ENCODE measurements at regions not wholly inside any gene's neighbourhood (a gene's known extent, or its start where the extent isn't known, plus 50 kb on each side); places are given as distances from the start of the nearest gene placed in this dataset.

DNA sequence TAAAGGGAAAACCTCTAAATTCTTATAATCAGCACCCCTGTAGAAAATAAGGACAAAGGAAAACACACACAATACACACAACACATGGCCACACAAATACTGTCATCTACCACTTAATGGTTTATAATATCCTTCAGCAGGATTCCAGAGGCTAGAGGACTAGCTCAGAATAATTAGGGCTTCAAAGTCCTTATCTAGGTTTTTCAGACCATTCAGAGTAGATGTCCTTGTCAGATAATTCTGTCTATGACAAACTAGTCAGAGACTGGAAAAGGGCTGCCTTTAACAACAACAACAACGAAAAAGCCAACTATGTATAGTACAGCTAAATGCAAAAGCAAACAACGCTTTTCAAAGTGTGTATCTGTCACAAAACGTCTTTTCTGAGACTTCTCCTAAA is 456.5 kb upstream of the CNTN5 start:
- no peak for FAIRE-seq
- no peak for DNase-seq (ENCODE audit: extremely low spot score, insufficient read length, low read depth)

DNA sequence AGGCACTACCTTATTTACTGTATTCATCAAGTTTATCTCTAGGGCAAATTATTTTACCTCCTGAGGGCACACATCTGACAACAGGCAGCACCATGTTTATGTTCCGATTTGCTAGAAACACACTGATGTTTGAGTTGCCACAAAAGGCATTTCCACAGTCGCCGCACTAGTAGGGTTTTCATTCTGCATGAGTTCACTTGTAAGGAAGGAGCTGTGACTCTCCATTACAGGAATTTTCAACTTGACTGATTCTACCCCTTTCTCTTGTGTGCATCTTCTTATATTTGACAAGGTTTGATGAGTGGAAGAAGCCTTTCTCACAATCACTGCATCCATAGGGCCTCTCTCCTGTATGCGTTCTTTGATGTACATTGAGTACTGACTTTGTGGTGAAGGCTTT is 455.9 kb upstream of the CNTN5 start:
- DNase-seq (ENCODE audit: extremely low spot score, insufficient read length, low read depth) (no peak), FAIRE-seq (no peak)

DNA sequence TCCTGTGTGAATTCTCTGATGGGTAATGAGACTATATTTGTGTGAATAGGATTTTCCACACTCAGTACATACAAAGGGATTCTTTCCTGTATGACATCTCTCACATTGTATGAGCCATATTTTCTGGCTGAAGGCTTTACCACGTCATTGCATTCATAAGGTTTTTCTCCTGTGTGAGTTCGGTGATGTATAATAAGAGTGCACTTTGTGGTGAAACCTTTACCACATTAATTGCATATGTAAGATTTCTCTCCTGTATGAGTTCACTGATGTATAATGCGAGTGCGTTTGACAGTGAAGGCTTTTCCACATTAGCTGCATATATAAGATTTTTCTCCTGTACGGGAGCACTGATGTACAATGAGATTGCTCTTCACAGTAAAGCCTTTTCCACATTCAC is 455.4 kb upstream of the CNTN5 start:
- FAIRE-seq, result no peak
- DNase-seq (ENCODE audit: extremely low spot score, insufficient read length, low read depth), result no peak

DNA sequence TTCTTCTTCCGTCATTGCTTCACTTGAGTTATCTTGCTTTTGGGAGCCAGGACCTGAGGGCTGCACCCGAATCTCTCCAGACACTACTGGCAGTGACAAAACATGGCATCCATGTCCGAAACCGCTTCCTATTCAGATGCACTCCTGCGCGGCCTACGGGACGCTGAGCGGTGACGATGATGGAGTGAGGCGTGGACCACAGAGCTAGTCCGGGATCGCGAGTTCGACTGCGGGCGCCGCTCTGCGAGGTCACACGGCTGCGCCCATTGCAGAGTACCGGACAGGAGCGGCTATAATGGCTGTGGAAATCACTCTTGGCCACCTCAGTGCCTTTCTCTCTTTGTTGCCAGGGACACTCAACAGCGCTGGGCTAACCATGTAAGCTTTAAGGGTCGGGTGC is 453.8 kb upstream of the CNTN5 start:
- DNase-seq (ENCODE audit: extremely low spot score, insufficient read length, low read depth) (no peak), FAIRE-seq (no peak)

GRCh38 chr11:98568013-98568412 is 452.7 kb upstream of the CNTN5 start:
- no peak for DNase-seq (ENCODE audit: extremely low spot score, insufficient read length, low read depth)
- no peak for FAIRE-seq

DNA sequence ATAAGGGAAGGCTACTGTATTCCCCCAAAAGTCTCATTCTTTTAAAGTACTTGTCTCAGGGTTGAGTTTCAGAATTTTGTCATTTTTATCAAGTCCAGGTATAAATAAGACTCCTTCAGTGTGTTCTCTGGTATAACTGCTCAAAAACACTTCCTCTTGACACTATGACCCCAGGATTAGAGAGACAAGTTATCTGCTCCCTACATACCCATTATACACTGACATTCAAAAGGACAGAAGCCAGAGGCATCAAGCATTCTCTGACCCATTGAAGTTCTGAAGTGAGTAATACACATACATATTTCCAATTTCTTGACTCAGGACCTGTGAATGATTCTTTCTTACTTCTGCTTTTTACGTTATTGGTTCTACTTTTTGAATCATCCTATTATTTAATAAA is 447.8 kb upstream of the CNTN5 start:
- DNase-seq (ENCODE audit: extremely low spot score, insufficient read length, low read depth) (no peak), FAIRE-seq (no peak)

- no peak for DNase-seq (ENCODE audit: extremely low spot score, insufficient read length, low read depth)
- FAIRE-seq, result no peak
These were observed 432.9 kb upstream of the CNTN5 start for GRCh38 chr11:98587884-98588283.

DNA sequence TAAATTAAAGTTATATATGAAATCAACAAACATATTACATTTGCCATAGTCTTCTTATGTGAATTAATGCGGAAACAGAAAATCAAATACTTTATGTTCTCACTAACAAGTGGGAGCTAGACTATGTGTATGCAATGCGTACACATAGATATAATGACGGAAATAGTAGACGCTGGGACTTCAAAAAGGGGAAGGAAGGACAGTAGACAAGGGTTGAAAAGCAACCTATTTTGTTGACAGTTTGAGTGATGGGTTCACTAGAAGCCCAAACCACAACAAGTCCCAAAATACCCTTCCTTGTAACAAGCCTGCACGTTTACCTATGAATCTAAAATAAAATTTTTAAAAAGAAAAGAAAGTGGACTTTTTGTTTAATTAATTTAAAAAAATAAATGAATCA is 430.8 kb upstream of the CNTN5 start:
- DNase-seq (ENCODE audit: extremely low spot score, insufficient read length, low read depth) (no peak), FAIRE-seq (no peak)

DNA sequence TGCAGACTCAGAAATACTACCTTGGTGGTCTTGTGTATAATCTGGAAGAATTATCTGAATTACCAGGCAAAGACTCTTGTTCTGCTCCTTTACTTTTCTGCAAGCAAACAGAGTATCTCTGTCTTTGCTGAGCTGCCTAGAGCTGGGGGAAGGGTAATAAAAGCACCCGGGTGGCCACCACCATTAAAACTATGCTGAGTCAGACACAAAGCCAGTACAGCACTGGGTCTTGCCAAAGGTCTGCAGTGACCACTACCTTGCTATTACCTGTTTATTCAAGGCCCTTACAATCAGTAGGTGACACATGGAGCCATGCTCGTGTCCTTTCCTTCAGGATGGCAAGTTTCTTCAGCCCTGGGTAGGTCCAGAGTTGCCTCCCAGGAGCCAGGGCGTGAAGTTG is 420.6 kb upstream of the CNTN5 start:
- FAIRE-seq (no peak), DNase-seq (ENCODE audit: extremely low spot score, insufficient read length, low read depth) (no peak)

DNA sequence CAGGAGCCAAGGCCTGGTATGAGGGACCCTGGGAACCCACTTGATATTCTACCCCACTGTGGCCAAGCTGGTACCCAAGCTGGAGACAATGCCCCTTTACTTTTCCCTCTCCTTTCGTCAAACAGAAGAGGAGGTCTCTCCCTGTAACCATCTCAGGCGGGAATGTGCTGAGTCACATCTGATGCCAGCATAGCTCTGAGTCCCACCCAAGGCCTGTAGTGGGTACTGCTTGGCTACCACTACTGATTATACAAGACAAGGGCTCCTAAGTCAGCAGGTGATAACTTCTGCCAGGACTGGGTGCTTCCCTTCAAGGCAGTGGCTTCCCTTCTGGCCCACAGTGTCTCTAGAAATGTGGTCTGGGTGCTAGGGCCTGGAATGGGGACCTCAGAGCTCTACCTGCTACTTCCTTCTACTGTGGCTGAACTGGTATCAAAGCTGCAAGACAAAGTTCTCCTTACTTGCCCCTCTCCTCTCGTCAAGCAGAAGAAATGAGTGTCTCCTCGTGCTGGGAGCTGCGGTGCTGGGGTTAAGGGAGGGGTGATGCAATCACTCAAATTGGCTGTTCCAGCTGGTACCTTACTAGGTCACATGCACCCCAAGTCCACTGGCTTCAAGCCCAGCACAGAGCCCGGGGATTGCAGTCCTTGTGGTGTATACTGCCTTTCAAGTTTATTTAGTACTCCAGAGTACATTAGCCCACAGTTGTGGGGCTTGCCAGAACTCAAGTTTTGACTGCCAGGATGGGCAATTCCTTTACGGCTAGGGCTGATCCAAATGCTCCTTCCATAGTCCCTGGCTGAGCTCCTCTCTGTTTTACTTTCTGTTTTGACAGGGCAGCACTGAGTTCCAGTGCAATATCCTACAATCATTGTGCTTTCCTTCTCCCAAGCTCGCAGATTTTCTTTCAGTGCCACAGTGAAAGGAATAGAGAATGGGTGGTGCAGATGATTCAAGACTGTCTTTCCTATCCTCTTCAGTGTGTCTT is 419.7 kb upstream of the CNTN5 start:
- FAIRE-seq (no peak), DNase-seq (ENCODE audit: extremely low spot score, insufficient read length, low read depth) (no peak)

DNA sequence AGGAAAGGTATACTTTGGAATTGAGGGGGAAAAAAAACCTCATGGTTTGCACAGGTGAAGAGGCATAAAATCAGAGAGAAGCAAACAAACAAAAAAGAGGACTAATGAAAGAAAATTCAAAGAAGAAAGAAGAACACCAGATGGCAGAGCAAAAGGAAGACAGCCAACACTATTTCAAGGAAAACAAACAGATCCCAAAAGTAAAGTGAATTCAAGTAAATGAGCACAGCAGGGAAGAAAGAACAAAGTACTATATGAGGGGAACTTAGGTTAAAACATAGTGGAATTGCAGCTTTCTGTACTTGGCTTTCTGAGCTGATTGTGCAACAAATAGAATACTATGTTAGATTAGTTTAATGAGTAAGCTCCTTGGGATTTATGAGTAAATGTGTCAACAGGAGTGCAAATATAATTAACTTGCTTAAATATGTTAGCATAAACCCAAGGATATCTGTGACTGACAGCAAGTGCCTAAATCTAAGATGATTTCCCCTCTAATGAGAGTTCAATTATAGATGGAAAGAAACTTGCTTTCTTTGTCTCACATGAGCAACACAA is 404.6 kb upstream of the CNTN5 start:
- FAIRE-seq (no peak), DNase-seq (ENCODE audit: extremely low spot score, insufficient read length, low read depth) (no peak)

GRCh38 chr11:98621767-98622166 is 399.0 kb upstream of the CNTN5 start:
- DNase-seq (ENCODE audit: extremely low spot score, insufficient read length, low read depth) (no peak), FAIRE-seq (no peak)

GRCh38 chr11:98625526-98625925 is 395.2 kb upstream of the CNTN5 start:
- no peak for FAIRE-seq
- DNase-seq (ENCODE audit: extremely low spot score, insufficient read length, low read depth), result no peak

GRCh38 chr11:98630736-98631135 is 390.0 kb upstream of the CNTN5 start:
- no peak for FAIRE-seq

DNA sequence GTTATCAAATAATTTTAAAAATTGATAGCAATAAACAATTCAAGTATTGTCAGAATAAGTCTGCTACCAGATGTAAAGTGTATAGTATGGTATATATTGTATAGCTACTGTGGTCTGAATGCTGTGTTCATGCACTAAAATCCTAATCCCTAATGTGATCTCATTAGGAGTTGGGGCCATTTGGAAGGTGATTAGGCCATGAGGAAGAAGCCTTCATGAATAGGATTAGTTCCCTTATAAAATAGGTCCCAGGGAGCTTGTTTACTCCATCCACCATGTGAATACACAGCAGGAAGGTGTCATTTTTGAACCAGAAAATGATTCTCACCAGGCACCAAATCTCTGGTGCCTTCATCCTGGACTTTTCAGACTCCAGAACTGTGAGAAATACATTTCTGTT is 363.0 kb upstream of the CNTN5 start:
- FAIRE-seq (no peak), DNase-seq (ENCODE audit: extremely low spot score, insufficient read length, low read depth) (no peak)

More at GRCh38 chr11:98630736-98631135, 390.0 kb upstream of the CNTN5 start:
- DNase-seq (ENCODE audit: extremely low spot score, insufficient read length, low read depth), result no peak

- DNase-seq (ENCODE audit: extremely low spot score, insufficient read length, low read depth) (no peak), FAIRE-seq (no peak)
These were observed 361.3 kb upstream of the CNTN5 start for GRCh38 chr11:98659431-98659830.

GRCh38 chr11:98674390-98674789 is 346.4 kb upstream of the CNTN5 start:
- FAIRE-seq (no peak), DNase-seq (ENCODE audit: extremely low spot score, insufficient read length, low read depth) (no peak)

GRCh38 chr11:98679673-98680072 is 341.1 kb upstream of the CNTN5 start:
- FAIRE-seq, result no peak
- no peak for DNase-seq (ENCODE audit: extremely low spot score, insufficient read length, low read depth)

GRCh38 chr11:98701541-98701940 is 319.2 kb upstream of the CNTN5 start:
- DNase-seq (ENCODE audit: extremely low spot score, insufficient read length, low read depth) (no peak), FAIRE-seq (no peak)

GRCh38 chr11:98703779-98704556 is 316.8 kb upstream of the CNTN5 start:
- DNase-seq (ENCODE audit: extremely low spot score, insufficient read length, low read depth) (no peak), FAIRE-seq (no peak)

DNA sequence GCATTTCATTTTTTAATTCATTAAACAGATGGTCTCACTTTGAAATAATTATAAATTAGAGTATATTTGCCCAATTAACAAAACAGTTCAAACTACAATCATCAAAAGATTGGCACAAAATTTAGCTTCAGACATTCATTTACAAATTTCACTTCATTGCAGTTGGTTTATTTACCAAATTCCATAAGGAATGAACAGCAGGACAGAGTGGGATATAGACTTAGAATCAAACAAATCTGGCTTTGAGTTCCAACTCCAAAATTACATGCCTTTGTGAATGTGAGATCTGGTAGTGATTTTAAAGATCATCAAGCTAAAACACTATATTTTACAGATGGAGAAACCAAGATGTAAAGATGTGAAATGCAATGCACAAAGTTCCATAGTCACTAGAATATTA is 310.7 kb upstream of the CNTN5 start:
- no peak for FAIRE-seq
- DNase-seq (ENCODE audit: extremely low spot score, insufficient read length, low read depth), result no peak

Measured in GM18507 (cell line).